ENCODE measurements at regions not wholly inside any gene's neighbourhood (a gene's known extent, or its start where the extent isn't known, plus 50 kb on each side); places are given as distances from the start of the nearest gene placed in this dataset.

- TF ChIP-seq GATA2 (IDR thresholded peaks at IDR 0.05; ENCODE audit: low read depth, low read length) (no peak), GATA3 (IDR thresholded peaks at IDR 0.05; ENCODE audit: low read depth, low read length) (no peak)
These were observed 90.4 kb downstream of the ADAMTS1 start for GRCh38 chr21:26754853-26755252.
